HL-60 (cell line): ENCODE measurements at regions not wholly inside any gene's neighbourhood (a gene's known extent, or its start where the extent isn't known, plus 50 kb on each side); places are given as distances from the start of the nearest gene placed in this dataset.
"Not testable (repeated sequence)": the region's sequence is repeated elsewhere in the genome, so short reads cannot be mapped to it uniquely, and the experiment has no call there.

ENCODE experiments used
- DNase-seq, 2 experiments: peaks; one replicate each; pipeline ENCODE4 v3.0.0-alpha.2; 2010 to 2020; ENCODE audit warnings: low read depth in 1 of 2, low spot score in 1 of 2
- H3K27ac ChIP-seq: fragments of 250-450 bp; sonication (Bioruptor Pico); replicated peaks from 2 replicates; pipeline ENCODE4 v1.5.1; 2020; ENCODE audit warnings: mild to moderate bottlenecking, moderate library complexity
- H3K27me3 ChIP-seq: fragments of 250-450 bp; sonication (Bioruptor Pico); 2 replicates; pipeline ENCODE4 v1.5.1; 2021; ENCODE audit warnings: mild to moderate bottlenecking, moderate library complexity; ENCODE audit not compliant: insufficient read depth, poor library complexity, severe bottlenecking
- H3K4me3 ChIP-seq: replicated peaks from 2 replicates; pipeline ENCODE4 v1.5.1; 2011; ENCODE audit warnings: mild to moderate bottlenecking, control low read depth, low read length; ENCODE audit not compliant: insufficient read depth
- GABPA ChIP-seq: IDR thresholded peaks from 2 replicates; pipeline ENCODE4 v1.6.1; 2012; ENCODE audit warnings: low read depth
- POLR2AphosphoS5 ChIP-seq: IDR thresholded peaks from 2 replicates; pipeline ENCODE4 v1.6.1; 2012; ENCODE audit warnings: low read depth
- SPI1 ChIP-seq: IDR thresholded peaks from 2 replicates; pipeline ENCODE4 v1.6.1; 2012; ENCODE audit warnings: low read depth, mild to moderate bottlenecking, borderline replicate concordance
- TF ChIP-seq, protein P1 (sequence below): IDR thresholded peaks from 2 replicates; pipeline ENCODE4 v1.6.1; 2012; ENCODE audit warnings: low read depth; ENCODE audit not compliant: insufficient replicate concordance
- TF ChIP-seq, protein P2 (sequence below): IDR thresholded peaks from one replicate; pipeline ENCODE4 v1.5.1; 2011; ENCODE audit warnings: low read length, control low read depth, inconsistent platforms; ENCODE audit not compliant: insufficient read depth

DNA sequence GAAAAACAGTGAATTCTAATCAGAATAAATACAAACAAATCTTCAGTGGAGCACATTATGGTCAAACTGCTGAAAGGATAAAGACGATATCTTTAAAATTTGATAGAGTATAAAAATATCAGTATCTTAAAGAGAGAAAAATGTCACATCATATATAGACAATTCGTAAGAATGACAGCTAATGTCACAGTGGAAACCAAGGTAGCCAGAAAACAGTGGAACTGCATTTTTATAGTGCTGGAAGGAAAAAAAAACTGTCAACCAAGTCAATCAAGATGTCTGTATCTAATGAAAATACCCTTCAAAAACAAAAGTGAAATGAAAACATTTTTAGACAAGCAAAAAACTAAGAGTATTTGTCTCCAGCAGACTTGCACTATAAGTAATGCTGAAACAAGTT lies 73.4 kb upstream of the HMGXB4 start:
- DNase-seq, result no peak
- no peak overlapping the region for H3K27ac ChIP-seq
- TF ChIP-seq, protein P1, sequence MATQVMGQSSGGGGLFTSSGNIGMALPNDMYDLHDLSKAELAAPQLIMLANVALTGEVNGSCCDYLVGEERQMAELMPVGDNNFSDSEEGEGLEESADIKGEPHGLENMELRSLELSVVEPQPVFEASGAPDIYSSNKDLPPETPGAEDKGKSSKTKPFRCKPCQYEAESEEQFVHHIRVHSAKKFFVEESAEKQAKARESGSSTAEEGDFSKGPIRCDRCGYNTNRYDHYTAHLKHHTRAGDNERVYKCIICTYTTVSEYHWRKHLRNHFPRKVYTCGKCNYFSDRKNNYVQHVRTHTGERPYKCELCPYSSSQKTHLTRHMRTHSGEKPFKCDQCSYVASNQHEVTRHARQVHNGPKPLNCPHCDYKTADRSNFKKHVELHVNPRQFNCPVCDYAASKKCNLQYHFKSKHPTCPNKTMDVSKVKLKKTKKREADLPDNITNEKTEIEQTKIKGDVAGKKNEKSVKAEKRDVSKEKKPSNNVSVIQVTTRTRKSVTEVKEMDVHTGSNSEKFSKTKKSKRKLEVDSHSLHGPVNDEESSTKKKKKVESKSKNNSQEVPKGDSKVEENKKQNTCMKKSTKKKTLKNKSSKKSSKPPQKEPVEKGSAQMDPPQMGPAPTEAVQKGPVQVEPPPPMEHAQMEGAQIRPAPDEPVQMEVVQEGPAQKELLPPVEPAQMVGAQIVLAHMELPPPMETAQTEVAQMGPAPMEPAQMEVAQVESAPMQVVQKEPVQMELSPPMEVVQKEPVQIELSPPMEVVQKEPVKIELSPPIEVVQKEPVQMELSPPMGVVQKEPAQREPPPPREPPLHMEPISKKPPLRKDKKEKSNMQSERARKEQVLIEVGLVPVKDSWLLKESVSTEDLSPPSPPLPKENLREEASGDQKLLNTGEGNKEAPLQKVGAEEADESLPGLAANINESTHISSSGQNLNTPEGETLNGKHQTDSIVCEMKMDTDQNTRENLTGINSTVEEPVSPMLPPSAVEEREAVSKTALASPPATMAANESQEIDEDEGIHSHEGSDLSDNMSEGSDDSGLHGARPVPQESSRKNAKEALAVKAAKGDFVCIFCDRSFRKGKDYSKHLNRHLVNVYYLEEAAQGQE, result no peak
- TF ChIP-seq POLR2AphosphoS5 (no peak), GABPA (no peak)
- TF ChIP-seq, protein P2, sequence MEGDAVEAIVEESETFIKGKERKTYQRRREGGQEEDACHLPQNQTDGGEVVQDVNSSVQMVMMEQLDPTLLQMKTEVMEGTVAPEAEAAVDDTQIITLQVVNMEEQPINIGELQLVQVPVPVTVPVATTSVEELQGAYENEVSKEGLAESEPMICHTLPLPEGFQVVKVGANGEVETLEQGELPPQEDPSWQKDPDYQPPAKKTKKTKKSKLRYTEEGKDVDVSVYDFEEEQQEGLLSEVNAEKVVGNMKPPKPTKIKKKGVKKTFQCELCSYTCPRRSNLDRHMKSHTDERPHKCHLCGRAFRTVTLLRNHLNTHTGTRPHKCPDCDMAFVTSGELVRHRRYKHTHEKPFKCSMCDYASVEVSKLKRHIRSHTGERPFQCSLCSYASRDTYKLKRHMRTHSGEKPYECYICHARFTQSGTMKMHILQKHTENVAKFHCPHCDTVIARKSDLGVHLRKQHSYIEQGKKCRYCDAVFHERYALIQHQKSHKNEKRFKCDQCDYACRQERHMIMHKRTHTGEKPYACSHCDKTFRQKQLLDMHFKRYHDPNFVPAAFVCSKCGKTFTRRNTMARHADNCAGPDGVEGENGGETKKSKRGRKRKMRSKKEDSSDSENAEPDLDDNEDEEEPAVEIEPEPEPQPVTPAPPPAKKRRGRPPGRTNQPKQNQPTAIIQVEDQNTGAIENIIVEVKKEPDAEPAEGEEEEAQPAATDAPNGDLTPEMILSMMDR, result no peak

DNA sequence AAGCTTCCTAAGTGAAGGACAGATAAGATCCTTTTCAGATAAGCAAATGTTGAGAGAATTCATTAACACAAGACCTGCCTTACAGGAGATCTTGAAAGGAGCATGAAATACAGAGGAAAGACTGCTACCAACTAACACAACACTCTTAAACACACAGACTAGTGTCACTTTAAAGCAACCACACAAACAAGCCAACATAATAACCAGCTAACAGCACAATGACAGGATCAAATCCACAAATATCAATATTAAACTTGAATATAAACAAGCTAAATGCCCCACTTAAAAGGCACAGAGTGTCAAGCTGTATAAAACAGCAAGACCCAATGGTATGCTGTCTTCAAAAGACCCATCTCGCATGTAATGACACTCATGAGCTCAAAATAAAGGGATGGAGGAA lies 70.8 kb upstream of the HMGXB4 start:
- Histone ChIP-seq H3K27ac (no peak overlapping the region), H3K27me3 (no peaks in the 10 kb centered on the region), H3K4me3 (no peak overlapping the region)
- TF ChIP-seq, protein P2, result no peak
- TF ChIP-seq GABPA (no peak), SPI1 (no peak), POLR2AphosphoS5 (no peak)
- TF ChIP-seq, protein P1, result no peak
- DNase-seq, result no peak

More for the DNA sequence above, 73.4 kb upstream of the HMGXB4 start:
- H3K27me3 ChIP-seq, result no peaks in the 10 kb centered on the region
- no peak overlapping the region for H3K4me3 ChIP-seq

DNA sequence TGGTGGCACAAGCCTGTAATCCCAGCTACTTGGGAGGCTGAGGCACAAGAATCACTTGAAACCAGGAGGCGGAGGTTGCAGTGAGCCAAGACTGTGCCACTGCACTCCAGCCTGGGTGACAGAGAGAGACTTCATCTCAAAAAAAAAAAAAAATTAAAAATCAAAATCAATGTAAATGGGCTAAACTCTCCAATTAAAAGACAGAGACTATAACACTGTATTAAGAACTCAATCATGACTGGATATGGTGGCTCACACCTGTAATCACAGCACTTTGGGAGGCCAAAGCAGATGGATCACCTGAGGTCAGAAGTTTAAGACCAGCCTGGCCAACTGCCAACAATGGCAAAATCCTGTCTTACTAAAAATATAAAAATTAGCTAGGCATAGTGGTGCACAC lies 68.4 kb upstream of the HMGXB4 start:
- not testable (repeated sequence) for H3K27ac ChIP-seq, DNase-seq, H3K27me3 ChIP-seq, H3K4me3 ChIP-seq

DNA sequence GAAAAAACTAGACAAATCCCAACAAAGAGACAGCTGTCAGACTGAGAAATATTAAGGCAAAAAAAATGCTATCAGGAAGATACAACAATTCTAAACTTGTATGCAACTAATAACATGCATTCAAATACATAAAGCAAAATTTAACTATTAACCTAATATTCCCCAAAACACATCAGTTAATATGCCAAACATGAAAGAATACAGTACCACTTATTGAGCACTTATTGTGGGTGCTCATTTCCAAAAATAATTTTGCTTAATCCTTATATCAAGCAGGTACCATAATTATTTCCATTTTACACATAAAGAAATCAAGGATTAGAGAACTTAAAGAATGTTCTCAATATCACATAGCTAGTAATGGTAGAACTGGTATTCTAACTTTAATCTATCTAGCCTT lies 67.7 kb upstream of the HMGXB4 start:
- no peak overlapping the region for H3K27ac ChIP-seq
- DNase-seq, result no peak
- H3K4me3 ChIP-seq, result no peak overlapping the region
- TF ChIP-seq GABPA (no peak), SPI1 (no peak)
- TF ChIP-seq, protein P2, result no peak
- H3K27me3 ChIP-seq, result no peaks in the 10 kb centered on the region
